ENCODE measurements at regions not wholly inside any gene's neighbourhood (a gene's known extent, or its start where the extent isn't known, plus 50 kb on each side); places are given as distances from the start of the nearest gene placed in this dataset.

GRCh38 chr10:57785068-57785467 lies 482.6 kb downstream of the IPMK start:
- DNase-seq = no peak

- DNase-seq = no peak
Measured at GRCh38 chr10:57776688-57777432, 490.8 kb downstream of the IPMK start.

GRCh38 chr10:57775250-57775649 lies 492.4 kb downstream of the IPMK start:
- no peak for DNase-seq

GRCh38 chr10:57769298-57769697 lies 498.4 kb downstream of the IPMK start:
- no peak for DNase-seq

- no peak for DNase-seq
Measured at GRCh38 chr10:57759777-57760176, 507.9 kb downstream of the IPMK start.

- no peak for DNase-seq
Measured at GRCh38 chr10:57754803-57755202, 512.9 kb downstream of the IPMK start.

GRCh38 chr10:57743711-57744110 lies 524.0 kb downstream of the IPMK start:
- no peak for DNase-seq

- DNase-seq = no peak
Measured at GRCh38 chr10:57741751-57742150, 525.9 kb downstream of the IPMK start.

GRCh38 chr10:57723305-57723704 lies 544.4 kb downstream of the IPMK start:
- no peak for DNase-seq

GRCh38 chr10:57716884-57717283 lies 550.8 kb downstream of the IPMK start:
- no peak for DNase-seq

GRCh38 chr10:57715233-57715632 lies 552.5 kb downstream of the IPMK start:
- DNase-seq = no peak

GRCh38 chr10:57707300-57707658 lies 560.4 kb downstream of the IPMK start:
- no peak for DNase-seq

- DNase-seq = no peak
Measured at GRCh38 chr10:57706576-57707299, 561.0 kb downstream of the IPMK start.

GRCh38 chr10:57706016-57706415 lies 561.7 kb downstream of the IPMK start:
- no peak for DNase-seq

- no peak for DNase-seq
Measured at GRCh38 chr10:57699944-57700343, 567.8 kb downstream of the IPMK start.

- DNase-seq = no peak
Measured at GRCh38 chr10:57696641-57697040, 571.1 kb downstream of the IPMK start.

GRCh38 chr10:57694956-57695608 lies 572.6 kb downstream of the IPMK start:
- no peak for DNase-seq

GRCh38 chr10:57692255-57692980 lies 575.3 kb downstream of the IPMK start:
- peak; percentile 79 for DNase-seq

GRCh38 chr10:57689596-57690297 lies 577.9 kb downstream of the IPMK start:
- DNase-seq = no peak

GRCh38 chr10:57679916-57680315 lies 587.8 kb downstream of the IPMK start:
- no peak for DNase-seq

- DNase-seq = no peak
Measured at GRCh38 chr10:57675125-57675524, 592.6 kb downstream of the IPMK start.

GRCh38 chr10:57673446-57673960 lies 594.2 kb downstream of the IPMK start:
- no peak for DNase-seq

Measured in islet precursor cell (in vitro differentiated cells).